GM12878 (cell line): ENCODE measurements at regions not wholly inside any gene's neighbourhood (a gene's known extent, or its start where the extent isn't known, plus 50 kb on each side); places are given as distances from the start of the nearest gene placed in this dataset.

Experiments
- ATAC-seq: fragments of 200-7000 bp; cut with Tn5 transposase; 3 replicates; pipeline ENCODE4 v1.9.1; 2020; ENCODE audit warnings: mild to moderate bottlenecking, moderate library complexity
- BruUV-seq: library from RNA; stranded (reverse); fragments of 400-500 nt; replicated peaks from 2 replicates; lab custom pipeline; 2021; lab: Mats Ljungman, UMichigan
- CTCF ChIA-PET: fragments of 300-600 bp; sonication (Branson Sonifier 250); formaldehyde crosslinking; extraction: SDS; loops from one replicate; lab custom pipeline; 2021; ENCODE audit warnings: inconsistent platforms; lab: Yijun Ruan, JAX
- POLR2A ChIA-PET: fragments of 350-600 bp; formaldehyde crosslinking; extraction: SDS; loops from one replicate; lab custom pipeline; 2021; ENCODE audit warnings: inconsistent platforms; lab: Charles Lee
- RAD21 ChIA-PET: fragments of 300-600 bp; sonication (Branson Sonifier 250); formaldehyde crosslinking; loops from one replicate; lab custom pipeline; 2023; ENCODE audit warnings: antibody characterized with exemption; ENCODE audit not compliant: unreplicated experiment; lab: Charles Lee
- SMC1A ChIA-PET: fragments of 300-600 bp; sonication (Branson Sonifier 250); formaldehyde crosslinking; loops from one replicate; lab custom pipeline; 2023; ENCODE audit not compliant: unreplicated experiment, uncharacterized antibody; lab: Charles Lee
- DNase-seq: peaks from one replicate; pipeline ENCODE4 v3.0.0-alpha.2; 2011; ENCODE audit warnings: low read depth, low spot score
- FAIRE-seq: peaks from 3 replicates; lab custom pipeline; 2011; peaks lifted over from hg19 to GRCh38; lab: Jason Lieb, UNC
- H2AFZ ChIP-seq: 2 replicates; pipeline ENCODE4 v1.6.0; 2011; ENCODE audit warnings: low read depth, low read length, control low read depth; ENCODE audit not compliant: control insufficient read depth
- H3K27ac ChIP-seq: 2 replicates; pipeline ENCODE4 v1.5.1; 2011; ENCODE audit warnings: control low read depth; ENCODE audit not compliant: control insufficient read depth, insufficient read depth
- H3K27me3 ChIP-seq, 2 experiments: replicated peaks in 1 of 2; 2 replicates each; pipeline versions ENCODE4 v1.6.0 to v1.6.1; 2011; ENCODE audit warnings: low read length in 1 of 2; ENCODE audit not compliant: control insufficient read depth in 2 of 2, insufficient read depth in 2 of 2
- H3K36me3 ChIP-seq, 2 experiments: 2 replicates each; pipeline ENCODE4 v1.5.1; 2011; ENCODE audit warnings: low read length in 1 of 2; ENCODE audit not compliant: control insufficient read depth in 2 of 2, insufficient read depth in 2 of 2
- H3K4me1 ChIP-seq: 2 replicates; pipeline ENCODE4 v1.6.1; 2011; ENCODE audit warnings: mild to moderate bottlenecking, low read length, moderate library complexity, mixed read lengths; ENCODE audit not compliant: control insufficient read depth, insufficient read depth
- H3K4me2 ChIP-seq: 2 replicates; pipeline ENCODE4 v1.6.0; 2011; ENCODE audit warnings: control low read depth; ENCODE audit not compliant: control insufficient read depth, insufficient read depth
- H3K4me3 ChIP-seq: fragments of 200-600 bp; sonication (generic); 2 replicates; pipeline ENCODE4 v1.5.1; 2016
- H3K79me2 ChIP-seq: 2 replicates; pipeline ENCODE4 v1.6.0; 2011; ENCODE audit warnings: low read length; ENCODE audit not compliant: control insufficient read depth, insufficient read depth
- H3K9ac ChIP-seq: 2 replicates; pipeline ENCODE4 v1.8.0; 2011; ENCODE audit warnings: low read length, control low read depth, mixed read lengths; ENCODE audit not compliant: control insufficient read depth, insufficient read depth
- H3K9me3 ChIP-seq: replicated peaks from 3 replicates; pipeline ENCODE4 v1.5.1; 2011; ENCODE audit warnings: mild to moderate bottlenecking, low read length; ENCODE audit not compliant: control insufficient read depth, insufficient read depth
- H4K20me1 ChIP-seq: 2 replicates; pipeline ENCODE4 v1.6.0; 2011; ENCODE audit not compliant: control insufficient read depth, insufficient read depth
- ESRRA ChIP-seq: IDR thresholded peaks from 2 replicates; pipeline ENCODE4 v1.6.1; 2012; ENCODE audit warnings: mild to moderate bottlenecking, low read length, improper control_type of control experiment
- FOXM1 ChIP-seq: IDR thresholded peaks from 2 replicates; pipeline ENCODE4 v1.6.1; 2012; ENCODE audit warnings: low read depth, mild to moderate bottlenecking, inconsistent platforms, low read length, moderate library complexity
- GABPA ChIP-seq: IDR thresholded peaks from 2 replicates; pipeline ENCODE4 v1.6.1; 2014; ENCODE audit warnings: antibody characterized with exemption, low read depth, mild to moderate bottlenecking, inconsistent platforms
- GATAD2B ChIP-seq: fragments of 450-650 bp; conservative IDR thresholded peaks from 2 replicates; pipeline ENCODE4 v1.6.1; 2017; ENCODE audit warnings: low read depth, mild to moderate bottlenecking, moderate library complexity
- HDAC6 ChIP-seq: fragments of 200-600 bp; sonication (generic); IDR thresholded peaks from one replicate; pipeline ENCODE4 v1.8.0; 2017; ENCODE audit warnings: antibody characterized with exemption; ENCODE audit not compliant: unreplicated experiment
- MTA2 ChIP-seq: fragments of 450-650 bp; IDR thresholded peaks from 2 replicates; pipeline ENCODE4 v1.6.1; 2016; ENCODE audit warnings: low read depth, mild to moderate bottlenecking, moderate library complexity
- POLR2AphosphoS2 ChIP-seq: IDR thresholded peaks from 2 replicates; pipeline ENCODE4 v1.6.1; 2011; ENCODE audit warnings: low read depth, mild to moderate bottlenecking, low read length, improper control_type of control experiment, moderate library complexity
- TCF7 ChIP-seq: IDR thresholded peaks from 2 replicates; pipeline ENCODE4 v1.6.1; 2014; ENCODE audit warnings: antibody characterized with exemption, borderline replicate concordance
- ZNF217 ChIP-seq: fragments of 450-650 bp; IDR thresholded peaks from 2 replicates; pipeline ENCODE4 v1.6.1; 2017; ENCODE audit warnings: antibody characterized with exemption, mild to moderate bottlenecking
- ZNF622 ChIP-seq: fragments of 450-650 bp; IDR thresholded peaks from 2 replicates; pipeline ENCODE4 v1.6.1; 2017; ENCODE audit warnings: mild to moderate bottlenecking, inconsistent platforms
- WGBS: methylation state at CpG from one replicate; pipeline ENCODE4 v1.1.6; 2016; ENCODE audit warnings: low lambda C conversion rate; ENCODE audit not compliant: insufficient replicate concordance, insufficient coverage; ENCODE audit errors: missing lambda C conversion rate; 5-methylcytosine and 5-hydroxymethylcytosine counted together
- in situ Hi-C: fragments of 300-500 bp; cut with MboI; formaldehyde crosslinking; loops from 9 replicates; pipeline ENCODE4 v1.14.3; 2018; ENCODE audit warnings: mixed read lengths
- intact Hi-C: fragments of 100-400 bp; cut with micrococcal nuclease; formaldehyde crosslinking; loops from one replicate; pipeline ENCODE4 v1.14.2; 2022; ENCODE audit not compliant: unreplicated experiment

GRCh38 chr5:34488984-34489383 is 167.1 kb upstream of the RAI14 start:
- no peak overlapping the region for H3K4me2 ChIP-seq
- no peak overlapping the region for H3K27ac ChIP-seq
- no peaks in the 10 kb centered on the region for H4K20me1 ChIP-seq
- no peak for ATAC-seq
- no peak overlapping the region for H3K9ac ChIP-seq
- no peaks in the 10 kb centered on the region for H3K79me2 ChIP-seq
- intact Hi-C loops = loop anchor here (10.0 kb wide), 2 partner anchors 146 to 516 kb away; no protein-coding TSS in a partner anchor
- ChIA-PET RAD21 (interaction anchor here (1.4 kb wide), 1 partner anchor 49 kb away, joined by 3 read pairs; no protein-coding TSS in a partner anchor), CTCF (interaction anchor here (0.6 to 1.6 kb wide), 8 partner anchors 14 to 714 kb away, joined by 3 to 5 read pairs (median 4); no protein-coding TSS in a partner anchor), SMC1A (interaction anchor here (0.6 to 1.4 kb wide), 8 partner anchors 10 to 493 kb away, joined by 3 to 5 read pairs (median 3); no protein-coding TSS in a partner anchor), POLR2A (no interaction called here)
- FAIRE-seq = no peak
- H2AFZ ChIP-seq = no peak overlapping the region
- H3K36me3 ChIP-seq = no peaks in the 10 kb centered on the region
- no peaks in the 10 kb centered on the region for H3K4me1 ChIP-seq
- no peak for TF ChIP-seq HDAC6
- TF ChIP-seq ESRRA = no peak
- no peak for TF ChIP-seq MTA2
- no peak for TF ChIP-seq GABPA
- no peak for TF ChIP-seq ZNF217
- no peak for TF ChIP-seq TCF7
- TF ChIP-seq POLR2AphosphoS2 = no peak
- TF ChIP-seq ZNF622 = no peak
- no peak for TF ChIP-seq FOXM1
- no peak for TF ChIP-seq GATAD2B
- H3K9me3 ChIP-seq = no peaks in the 10 kb centered on the region; the same call in 2 of the 3 replicates
- no peak for DNase-seq
- BruUV-seq = no TSS peak
- H3K4me3 ChIP-seq = no peak overlapping the region
- no peaks in the 10 kb centered on the region; a peak in 1 of 4 replicates for H3K27me3 ChIP-seq
- in situ Hi-C loops = loop anchor here (25.0 kb wide), 1 partner anchor 423 kb away; the partner anchor contains the start of genes BRIX1 and RAD1
- WGBS = 1% methylated on average over 4 of the region's 4 CpGs
